PC-9 (cell line): ENCODE measurements at regions not wholly inside any gene's neighbourhood (a gene's known extent, or its start where the extent isn't known, plus 50 kb on each side); places are given as distances from the start of the nearest gene placed in this dataset.

Source experiments
- BruUV-seq: library from RNA; stranded (reverse); fragments of 400-500 nt; replicated peaks from 2 replicates; lab custom pipeline; 2021; lab: Mats Ljungman, UMichigan
- CTCF ChIA-PET: fragments of 300-600 bp; sonication (Branson Sonifier 250); formaldehyde crosslinking; loops from one replicate; lab custom pipeline; 2022; ENCODE audit warnings: antibody characterized with exemption; lab: Charles Lee
- POLR2A ChIA-PET: fragments of 300-600 bp; sonication (Branson Sonifier 250); formaldehyde crosslinking; loops from one replicate; lab custom pipeline; 2022; ENCODE audit warnings: antibody characterized with exemption; ENCODE audit not compliant: unreplicated experiment; lab: Charles Lee
- DNase-seq, 2 experiments: peaks; one replicate each; pipeline versions ENCODE4 v3.0.0 to v3.0.0-alpha.2; 2015 to 2022; ENCODE audit warnings: mixed read lengths in 1 of 2
- H2AFZ ChIP-seq: fragments of 200-600 bp; sonication (generic); 2 replicates; pipeline ENCODE4 v1.8.1; 2017; ENCODE audit warnings: antibody characterized with exemption
- H3F3A ChIP-seq: fragments of 200-600 bp; sonication (generic); 2 replicates; pipeline ENCODE4 v1.8.1; 2017; ENCODE audit warnings: antibody characterized with exemption, mild to moderate bottlenecking, low read depth; ENCODE audit not compliant: insufficient read depth
- H3K27ac ChIP-seq: fragments of 200-600 bp; sonication (generic); 2 replicates; pipeline ENCODE4 v1.6.1; 2016; ENCODE audit warnings: mixed run types
- H3K27me3 ChIP-seq: fragments of 200-600 bp; sonication (generic); 2 replicates; pipeline ENCODE4 v1.6.1; 2016; ENCODE audit warnings: low read depth, mixed run types; ENCODE audit not compliant: insufficient read depth
- H3K36me3 ChIP-seq: fragments of 200-600 bp; sonication (generic); 2 replicates; pipeline ENCODE4 v1.6.1; 2016; ENCODE audit warnings: low read depth, mixed run types
- H3K4me1 ChIP-seq: fragments of 200-600 bp; sonication (generic); replicated peaks from 2 replicates; pipeline ENCODE4 v1.6.1; 2016; ENCODE audit warnings: mixed run types; ENCODE audit not compliant: insufficient read depth
- H3K4me2 ChIP-seq: fragments of 200-600 bp; sonication (generic); 2 replicates; pipeline ENCODE4 v1.6.1; 2017; ENCODE audit warnings: mixed run types
- H3K4me3 ChIP-seq: fragments of 200-600 bp; sonication (generic); 2 replicates; pipeline ENCODE4 v1.6.1; 2016; ENCODE audit warnings: mixed run types
- H3K79me2 ChIP-seq: fragments of 200-600 bp; sonication (generic); 2 replicates; pipeline ENCODE4 v1.6.1; 2017; ENCODE audit warnings: low read depth, mixed run types
- H3K9me2 ChIP-seq: fragments of 200-600 bp; sonication (generic); 2 replicates; pipeline ENCODE4 v1.8.1; 2017; ENCODE audit warnings: mild to moderate bottlenecking; ENCODE audit not compliant: insufficient read depth
- H3K9me3 ChIP-seq: fragments of 200-600 bp; sonication (generic); 2 replicates; pipeline ENCODE4 v1.8.1; 2016; ENCODE audit warnings: low read depth; ENCODE audit not compliant: insufficient read depth
- H4K20me1 ChIP-seq: fragments of 200-600 bp; sonication (generic); 2 replicates; pipeline ENCODE4 v1.8.1; 2017; ENCODE audit not compliant: insufficient read depth
- CTCF ChIP-seq: fragments of 200-600 bp; sonication (generic); conservative IDR thresholded peaks from 2 replicates; pipeline ENCODE4 v1.6.1; 2017; ENCODE audit warnings: mixed run types, antibody characterized with exemption, mild to moderate bottlenecking, moderate library complexity
- EZH2 ChIP-seq: fragments of 200-600 bp; sonication (generic); IDR thresholded peaks from 2 replicates; pipeline ENCODE4 v1.8.0; 2017; ENCODE audit warnings: antibody characterized with exemption, low read depth
- intact Hi-C: fragments of 100-400 bp; cut with micrococcal nuclease; formaldehyde crosslinking; loops from one replicate; pipeline ENCODE4 v1.10.0; 2022; ENCODE audit not compliant: unreplicated experiment

- DNase-seq, result no peak
Measured at GRCh38 chr3:115571413-115571812, 51.9 kb upstream of the GAP43 start.

More at GRCh38 chr3:115571413-115571812, 51.9 kb upstream of the GAP43 start:
- Histone ChIP-seq H3K9me3 (no peaks in the 10 kb centered on the region), H2AFZ (no peak overlapping the region), H3K9me2 (no peaks in the 10 kb centered on the region), H3F3A (no peaks in the 10 kb centered on the region), H3K27ac (no peak overlapping the region), H3K4me2 (no peak overlapping the region), H3K79me2 (no peaks in the 10 kb centered on the region), H3K4me3 (no peak overlapping the region), H3K27me3 (no peaks in the 10 kb centered on the region), H3K36me3 (no peaks in the 10 kb centered on the region), H3K4me1 (no peaks in the 10 kb centered on the region), H4K20me1 (no peaks in the 10 kb centered on the region)
- TF ChIP-seq CTCF, result no peak
- no peak for TF ChIP-seq EZH2
- BruUV-seq, result no TSS peak
- POLR2A ChIA-PET, result no interaction called here
- CTCF ChIA-PET, result no interaction called here
- intact Hi-C loops, result no loop called here
